CD14-positive monocyte (primary cell): ENCODE measurements at regions not wholly inside any gene's neighbourhood (a gene's known extent, or its start where the extent isn't known, plus 50 kb on each side); places are given as distances from the start of the nearest gene placed in this dataset.

Source experiments
- DNase-seq, 3 donors: peaks; one replicate each; pipeline ENCODE4 v3.0.0-alpha.2; 2011 to 2022
- H2AFZ ChIP-seq: 2 replicates; pipeline ENCODE4 v1.6.0; 2012; ENCODE audit warnings: mild to moderate bottlenecking, low read depth, low read length, inconsistent platforms; ENCODE audit not compliant: insufficient read depth, poor library complexity, severe bottlenecking
- H3K27ac ChIP-seq, 2 donors: 1 replicate in 1 of 2; 2 replicates in 1 of 2; pipeline ENCODE4 v1.5.1; 2012 to 2013; ENCODE audit warnings: low read length in 2 of 2, control low read depth in 1 of 2, inconsistent platforms in 1 of 2, low read depth in 1 of 2, mild to moderate bottlenecking in 1 of 2
- H3K27me3 ChIP-seq, 2 donors: one replicate each; pipeline versions ENCODE4 v1.6.0 to v1.6.1; 2011 to 2013; ENCODE audit warnings: low read length in 2 of 2; ENCODE audit not compliant: control insufficient read depth in 2 of 2, insufficient read depth in 2 of 2
- H3K36me3 ChIP-seq, 2 donors: replicated peaks in 1 of 2; 1 replicate in 1 of 2; 2 replicates in 1 of 2; pipeline versions ENCODE4 v1.5.1 to v1.6.1; 2012 to 2013; ENCODE audit warnings: low read length in 2 of 2, control low read depth in 1 of 2, inconsistent platforms in 1 of 2, mild to moderate bottlenecking in 1 of 2; ENCODE audit not compliant: insufficient read depth in 2 of 2, control insufficient read depth in 1 of 2
- H3K4me1 ChIP-seq, 2 donors: 1 replicate in 1 of 2; 2 replicates in 1 of 2; pipeline versions ENCODE4 v1.5.1 to v1.6.1; 2012 to 2013; ENCODE audit warnings: low read length in 2 of 2, control low read depth in 1 of 2, inconsistent platforms in 1 of 2, mild to moderate bottlenecking in 1 of 2, moderate library complexity in 1 of 2; ENCODE audit not compliant: insufficient read depth in 2 of 2, control insufficient read depth in 1 of 2
- H3K4me2 ChIP-seq: replicated peaks from 2 replicates; pipeline ENCODE3; 2012; ENCODE audit warnings: low read length, moderate library complexity, mild to moderate bottlenecking; ENCODE audit not compliant: poor library complexity, severe bottlenecking; ENCODE audit errors: extremely low read depth
- H3K4me3 ChIP-seq, 3 experiments: fragments of 200-600 bp in 1 of 3; sonication (generic) in 1 of 3; replicated peaks in 1 of 3; 1 replicate in 2 of 3; 2 replicates in 1 of 3; pipeline ENCODE4 v1.5.1; 2011 to 2013; ENCODE audit warnings: low read length in 3 of 3, mild to moderate bottlenecking in 3 of 3, control low read depth in 2 of 3, low read depth in 2 of 3, inconsistent platforms in 1 of 3, moderate library complexity in 1 of 3
- H3K79me2 ChIP-seq: 2 replicates; pipeline ENCODE4 v1.6.0; 2012; ENCODE audit warnings: mild to moderate bottlenecking, control low read depth, inconsistent platforms, low read length, moderate library complexity; ENCODE audit not compliant: insufficient read depth
- H3K9ac ChIP-seq: 2 replicates; pipeline ENCODE4 v1.6.0; 2017; ENCODE audit warnings: low read length, mild to moderate bottlenecking; ENCODE audit not compliant: insufficient read depth, poor library complexity, severe bottlenecking
- H3K9me3 ChIP-seq, 2 donors: replicated peaks in 1 of 2; 1 replicate in 1 of 2; 2 replicates in 1 of 2; pipeline versions ENCODE4 v1.5.1 to v1.6.1; 2012 to 2013; ENCODE audit warnings: low read length in 2 of 2, control low read depth in 1 of 2; ENCODE audit not compliant: control insufficient read depth in 1 of 2, insufficient read depth in 1 of 2
- H4K20me1 ChIP-seq: 2 replicates; pipeline ENCODE4 v1.6.0; 2012; ENCODE audit warnings: mild to moderate bottlenecking, low read length, control low read depth, moderate library complexity; ENCODE audit not compliant: insufficient read depth
- H3K27ac Mint-ChIP-seq, 7 donors: one replicate each; pipeline ENCODE4 v1.8.0; 2020; ENCODE audit warnings: mild to moderate bottlenecking in 7 of 7, mixed read lengths in 7 of 7, moderate library complexity in 6 of 7, inconsistent platforms in 2 of 7
- H3K27me3 Mint-ChIP-seq, 3 donors: one replicate each; pipeline ENCODE4 v1.8.0; 2021 to 2022; ENCODE audit warnings: low read depth in 3 of 3, mild to moderate bottlenecking in 3 of 3, mixed read lengths in 3 of 3, moderate library complexity in 3 of 3, inconsistent platforms in 1 of 3
- H3K36me3 Mint-ChIP-seq, 2 donors: one replicate each; pipeline ENCODE4 v1.8.0; 2020; ENCODE audit warnings: mixed read lengths in 2 of 2, inconsistent platforms in 1 of 2, mild to moderate bottlenecking in 1 of 2
- H3K4me1 Mint-ChIP-seq: one replicate; pipeline ENCODE4 v1.8.0; 2020; ENCODE audit warnings: mild to moderate bottlenecking, mixed read lengths
- H3K4me3 Mint-ChIP-seq, 2 donors: one replicate each; pipeline ENCODE4 v1.8.0; 2020; ENCODE audit warnings: mild to moderate bottlenecking in 2 of 2, mixed read lengths in 2 of 2, moderate library complexity in 1 of 2
- H3K9me3 Mint-ChIP-seq, 7 donors: one replicate each; pipeline ENCODE4 v1.8.0; 2020 to 2022; ENCODE audit warnings: mixed read lengths in 7 of 7, mild to moderate bottlenecking in 6 of 7, moderate library complexity in 6 of 7, inconsistent platforms in 2 of 7
- WGBS: methylation state at CpG from one replicate; pipeline ENCODE4 v1.1.5; 2013; ENCODE audit warnings: missing lambda C conversion rate; ENCODE audit not compliant: insufficient coverage; 5-methylcytosine and 5-hydroxymethylcytosine counted together
- intact Hi-C, 2 donors: fragments of 100-400 bp; cut with micrococcal nuclease; formaldehyde crosslinking; loops; one replicate each; pipeline versions ENCODE4 v1.15.0 to v1.15.1; 2023
- TF ChIP-seq, protein P1 (sequence below): fragments of 200-600 bp; IDR thresholded peaks from one replicate; pipeline ENCODE4 v1.8.0; 2022; ENCODE audit warnings: antibody characterized with exemption, mild to moderate bottlenecking

DNA sequence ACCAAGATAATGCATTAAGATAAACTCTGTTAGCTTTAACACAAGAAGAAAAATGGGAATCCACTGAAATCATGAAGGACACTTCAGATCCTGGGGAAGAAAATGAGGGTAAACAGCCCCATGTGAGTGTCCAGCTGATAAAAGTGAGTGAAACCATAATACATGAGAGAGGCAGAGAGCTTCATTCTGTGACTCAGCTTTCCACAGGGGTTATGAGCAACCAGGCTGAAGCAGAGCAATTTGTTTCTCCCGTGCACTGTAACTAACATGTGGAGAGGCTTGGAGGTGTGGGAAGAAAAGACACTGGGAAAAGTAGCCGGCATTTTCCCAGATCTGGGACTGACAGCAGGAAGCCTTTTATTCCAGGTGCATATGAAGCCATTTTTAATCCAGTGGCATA, 971.7 kb downstream of the ANKRD7 start:
- WGBS, result 95% methylated on average over 2 of the region's 2 CpGs
- intact Hi-C loops, result no loop called here

GRCh38 chr7:119197172-119197876, 972.8 kb downstream of the ANKRD7 start:
- H3K9me3 Mint-ChIP-seq, result no peaks in the 10 kb centered on the region
- Histone ChIP-seq H3K4me2 (no peak overlapping the region), H3K9me3 (no peaks in the 10 kb centered on the region), H3K9ac (no peak overlapping the region), H3K27me3 (no peaks in the 10 kb centered on the region), H2AFZ (no peak overlapping the region), H3K27ac (no peak overlapping the region), H3K4me3 (no peak overlapping the region), H3K36me3 (no peaks in the 10 kb centered on the region), H3K4me1 (no peaks in the 10 kb centered on the region), H3K79me2 (no peaks in the 10 kb centered on the region), H4K20me1 (no peaks in the 10 kb centered on the region)
- WGBS, result 83% methylated on average over 2 of the region's 9 CpGs
- H3K27ac Mint-ChIP-seq, result no peak overlapping the region
- no peak overlapping the region for H3K4me3 Mint-ChIP-seq
- TF ChIP-seq, protein P1, sequence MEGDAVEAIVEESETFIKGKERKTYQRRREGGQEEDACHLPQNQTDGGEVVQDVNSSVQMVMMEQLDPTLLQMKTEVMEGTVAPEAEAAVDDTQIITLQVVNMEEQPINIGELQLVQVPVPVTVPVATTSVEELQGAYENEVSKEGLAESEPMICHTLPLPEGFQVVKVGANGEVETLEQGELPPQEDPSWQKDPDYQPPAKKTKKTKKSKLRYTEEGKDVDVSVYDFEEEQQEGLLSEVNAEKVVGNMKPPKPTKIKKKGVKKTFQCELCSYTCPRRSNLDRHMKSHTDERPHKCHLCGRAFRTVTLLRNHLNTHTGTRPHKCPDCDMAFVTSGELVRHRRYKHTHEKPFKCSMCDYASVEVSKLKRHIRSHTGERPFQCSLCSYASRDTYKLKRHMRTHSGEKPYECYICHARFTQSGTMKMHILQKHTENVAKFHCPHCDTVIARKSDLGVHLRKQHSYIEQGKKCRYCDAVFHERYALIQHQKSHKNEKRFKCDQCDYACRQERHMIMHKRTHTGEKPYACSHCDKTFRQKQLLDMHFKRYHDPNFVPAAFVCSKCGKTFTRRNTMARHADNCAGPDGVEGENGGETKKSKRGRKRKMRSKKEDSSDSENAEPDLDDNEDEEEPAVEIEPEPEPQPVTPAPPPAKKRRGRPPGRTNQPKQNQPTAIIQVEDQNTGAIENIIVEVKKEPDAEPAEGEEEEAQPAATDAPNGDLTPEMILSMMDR, result no peak
- no peaks in the 10 kb centered on the region for H3K4me1 Mint-ChIP-seq
- intact Hi-C loops, result no loop called here
- no peak for DNase-seq
- H3K36me3 Mint-ChIP-seq, result no peaks in the 10 kb centered on the region
- no peaks in the 10 kb centered on the region for H3K27me3 Mint-ChIP-seq

More for the DNA sequence above, 971.7 kb downstream of the ANKRD7 start:
- H3K4me3 ChIP-seq, result no peak overlapping the region
- no peaks in the 10 kb centered on the region for H3K79me2 ChIP-seq
- TF ChIP-seq, protein P1, result no peak
- no peak overlapping the region for H3K4me2 ChIP-seq
- H4K20me1 ChIP-seq, result no peaks in the 10 kb centered on the region
- H3K9me3 ChIP-seq, result no peaks in the 10 kb centered on the region
- Mint-ChIP-seq H3K27me3 (no peaks in the 10 kb centered on the region), H3K27ac (no peak overlapping the region), H3K36me3 (no peaks in the 10 kb centered on the region), H3K9me3 (no peaks in the 10 kb centered on the region), H3K4me1 (no peaks in the 10 kb centered on the region), H3K4me3 (no peak overlapping the region)
- no peak for DNase-seq
- no peak overlapping the region for H2AFZ ChIP-seq
- H3K27me3 ChIP-seq, result no peaks in the 10 kb centered on the region
- H3K4me1 ChIP-seq, result no peaks in the 10 kb centered on the region
- no peak overlapping the region for H3K9ac ChIP-seq
- H3K36me3 ChIP-seq, result no peaks in the 10 kb centered on the region
- H3K27ac ChIP-seq, result no peak overlapping the region
